GM23338 (cell line): ENCODE measurements at regions not wholly inside any gene's neighbourhood (a gene's known extent, or its start where the extent isn't known, plus 50 kb on each side); places are given as distances from the start of the nearest gene placed in this dataset.

Experiments used
- ATAC-seq: fragments of 200-7000 bp; cut with Tn5 transposase; 3 replicates; pipeline ENCODE4 v1.9.1; 2020
- DNase-seq: peaks from one replicate; pipeline ENCODE4 v3.0.0-alpha.2; 2015; ENCODE audit warnings: low spot score
- H2AFZ ChIP-seq: fragments of 200-600 bp; sonication (generic); 2 replicates; pipeline ENCODE4 v1.8.0; 2016; ENCODE audit warnings: antibody characterized with exemption, mild to moderate bottlenecking, moderate library complexity
- H3F3A ChIP-seq: fragments of 200-600 bp; sonication (generic); replicated peaks from 2 replicates; pipeline ENCODE4 v1.8.0; 2017; ENCODE audit warnings: antibody characterized with exemption, mixed run types, low read depth
- H3K27ac ChIP-seq: fragments of 200-600 bp; sonication (generic); 2 replicates; pipeline ENCODE4 v1.6.1; 2016; ENCODE audit warnings: low read depth
- H3K27me3 ChIP-seq: fragments of 200-600 bp; sonication (generic); 2 replicates; pipeline ENCODE4 v1.8.0; 2016; ENCODE audit warnings: mild to moderate bottlenecking, mixed run types, moderate library complexity; ENCODE audit not compliant: insufficient read depth
- H3K36me3 ChIP-seq: fragments of 200-600 bp; sonication (generic); 2 replicates; pipeline ENCODE4 v1.8.0; 2016; ENCODE audit warnings: mild to moderate bottlenecking; ENCODE audit not compliant: insufficient read depth
- H3K4me1 ChIP-seq: fragments of 200-600 bp; sonication (generic); 2 replicates; pipeline ENCODE4 v1.8.0; 2016; ENCODE audit warnings: mild to moderate bottlenecking, moderate library complexity; ENCODE audit not compliant: insufficient read depth
- H3K4me2 ChIP-seq: fragments of 200-600 bp; sonication (generic); 2 replicates; pipeline ENCODE4 v1.7.1; 2017; ENCODE audit warnings: mixed run types
- H3K4me3 ChIP-seq: fragments of 200-600 bp; sonication (generic); 2 replicates; pipeline ENCODE4 v1.6.1; 2016; ENCODE audit warnings: mixed run types
- H3K79me2 ChIP-seq: fragments of 200-600 bp; sonication (generic); replicated peaks from 2 replicates; pipeline ENCODE4 v1.8.0; 2017; ENCODE audit warnings: mild to moderate bottlenecking; ENCODE audit not compliant: insufficient read depth
- H3K9me2 ChIP-seq: fragments of 200-600 bp; sonication (generic); 2 replicates; pipeline ENCODE4 v1.8.0; 2017; ENCODE audit not compliant: insufficient read depth
- H4K20me1 ChIP-seq: fragments of 200-600 bp; sonication (generic); replicated peaks from 2 replicates; pipeline ENCODE4 v1.8.0; 2017; ENCODE audit warnings: mild to moderate bottlenecking; ENCODE audit not compliant: insufficient read depth
- H3K27ac Mint-ChIP-seq: 2 replicates; pipeline ENCODE4 v1.8.0; 2020; ENCODE audit warnings: inconsistent platforms, mild to moderate bottlenecking, moderate library complexity, mixed read lengths
- H3K27me3 Mint-ChIP-seq: 3 replicates; pipeline ENCODE4 v1.8.0; 2022; ENCODE audit warnings: low read depth, mild to moderate bottlenecking, moderate library complexity, mixed read lengths, inconsistent platforms; ENCODE audit not compliant: insufficient read depth, poor library complexity
- H3K36me3 Mint-ChIP-seq: 3 replicates; pipeline ENCODE4 v1.8.0; 2021; ENCODE audit warnings: low read depth, mild to moderate bottlenecking, inconsistent platforms, moderate library complexity, mixed read lengths
- H3K4me1 Mint-ChIP-seq: 3 replicates; pipeline ENCODE4 v1.8.0; 2020; ENCODE audit warnings: mild to moderate bottlenecking, inconsistent platforms, mixed read lengths
- H3K4me3 Mint-ChIP-seq: 3 replicates; pipeline ENCODE4 v1.8.0; 2021; ENCODE audit warnings: moderate library complexity, mild to moderate bottlenecking, inconsistent platforms, mixed read lengths
- H3K9me3 Mint-ChIP-seq: 3 replicates; pipeline ENCODE4 v1.8.0; 2020; ENCODE audit warnings: moderate library complexity, mild to moderate bottlenecking, inconsistent platforms, mixed read lengths
- CREB1 ChIP-seq: fragments of 250-450 bp; sonication (Bioruptor Pico); IDR thresholded peaks from 2 replicates; pipeline ENCODE4 v1.5.0; 2020; ENCODE audit warnings: low read depth, mild to moderate bottlenecking, moderate library complexity
- EZH2 ChIP-seq: fragments of 200-600 bp; sonication (generic); IDR thresholded peaks from one replicate; pipeline ENCODE4 v1.8.0; 2017; ENCODE audit warnings: antibody characterized with exemption, mild to moderate bottlenecking, low read depth; ENCODE audit not compliant: unreplicated experiment
- EZH2phosphoT487 ChIP-seq: fragments of 200-600 bp; sonication (generic); IDR thresholded peaks from one replicate; pipeline ENCODE4 v1.8.1; 2018; ENCODE audit warnings: antibody characterized with exemption; ENCODE audit not compliant: unreplicated experiment
- JUNB ChIP-seq: IDR thresholded peaks from one replicate; pipeline ENCODE4 v1.6.1; 2016; ENCODE audit warnings: antibody characterized with exemption; ENCODE audit not compliant: unreplicated experiment
- NANOG ChIP-seq: IDR thresholded peaks from 2 replicates; pipeline ENCODE4 v1.6.1; 2016; ENCODE audit warnings: antibody characterized with exemption, borderline replicate concordance
- POLR2AphosphoS5 ChIP-seq: IDR thresholded peaks from 2 replicates; pipeline ENCODE4 v1.6.1; 2016; ENCODE audit warnings: antibody characterized with exemption, low read depth
- STAT1 ChIP-seq: IDR thresholded peaks from one replicate; pipeline ENCODE4 v1.6.1; 2016; ENCODE audit warnings: antibody characterized with exemption; ENCODE audit not compliant: unreplicated experiment
- ZNF114 ChIP-seq: fragments of 250-450 bp; sonication (Bioruptor Pico); IDR thresholded peaks from 2 replicates; pipeline ENCODE4 v1.5.0; 2020; ENCODE audit warnings: mild to moderate bottlenecking, moderate library complexity
- ZNF331 ChIP-seq: fragments of 250-450 bp; sonication (Bioruptor Pico); IDR thresholded peaks from 2 replicates; pipeline ENCODE4 v1.5.0; 2020; ENCODE audit warnings: low read depth, mild to moderate bottlenecking, moderate library complexity
- ZNF462 ChIP-seq: fragments of 250-450 bp; sonication (Bioruptor Pico); IDR thresholded peaks from 2 replicates; pipeline ENCODE4 v1.5.0; 2020; ENCODE audit warnings: mild to moderate bottlenecking, moderate library complexity
- TF ChIP-seq, protein P1 (sequence below): IDR thresholded peaks from 2 replicates; pipeline ENCODE4 v1.6.1; 2016; ENCODE audit warnings: antibody characterized with exemption
- TF ChIP-seq, protein P2 (sequence below): IDR thresholded peaks from one replicate; pipeline ENCODE4 v1.6.1; 2018; ENCODE audit warnings: antibody characterized with exemption; ENCODE audit not compliant: unreplicated experiment

- Histone ChIP-seq H3K36me3 (no peaks in the 10 kb centered on the region), H3K4me1 (peaks cover 20% of the 10 kb centered on the region), H3K9me2 (peaks cover 4% of the 10 kb centered on the region; the same call in 1 of the 2 replicates), H2AFZ (no peak overlapping the region), H3K27ac (no peak overlapping the region), H4K20me1 (no peaks in the 10 kb centered on the region), H3K79me2 (no peaks in the 10 kb centered on the region), H3K27me3 (no peaks in the 10 kb centered on the region), H3K4me3 (no peak overlapping the region), H3F3A (no peaks in the 10 kb centered on the region), H3K4me2 (no peak overlapping the region)
- Mint-ChIP-seq H3K4me3 (no peak overlapping the region), H3K9me3 (no peaks in the 10 kb centered on the region), H3K27ac (peak overlapping the region; percentile 17; the same call in 1 of the 2 replicates), H3K4me1 (peaks cover 29% of the 10 kb centered on the region; the same call in 2 of the 3 replicates), H3K27me3 (peaks cover 3% of the 10 kb centered on the region), H3K36me3 (no peaks in the 10 kb centered on the region)
- TF ChIP-seq ZNF114 (CRISPR knock-in tag) = no peak
- no peak for TF ChIP-seq NANOG
- TF ChIP-seq EZH2 = no peak
- no peak for TF ChIP-seq CREB1 (CRISPR knock-in tag)
- TF ChIP-seq, protein P1, sequence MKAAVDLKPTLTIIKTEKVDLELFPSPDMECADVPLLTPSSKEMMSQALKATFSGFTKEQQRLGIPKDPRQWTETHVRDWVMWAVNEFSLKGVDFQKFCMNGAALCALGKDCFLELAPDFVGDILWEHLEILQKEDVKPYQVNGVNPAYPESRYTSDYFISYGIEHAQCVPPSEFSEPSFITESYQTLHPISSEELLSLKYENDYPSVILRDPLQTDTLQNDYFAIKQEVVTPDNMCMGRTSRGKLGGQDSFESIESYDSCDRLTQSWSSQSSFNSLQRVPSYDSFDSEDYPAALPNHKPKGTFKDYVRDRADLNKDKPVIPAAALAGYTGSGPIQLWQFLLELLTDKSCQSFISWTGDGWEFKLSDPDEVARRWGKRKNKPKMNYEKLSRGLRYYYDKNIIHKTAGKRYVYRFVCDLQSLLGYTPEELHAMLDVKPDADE = no peak
- no peak for DNase-seq
- ATAC-seq = no peak
Observed at GRCh38 chr7:51882412-51882811, 565.8 kb upstream of the COBL start.

DNA sequence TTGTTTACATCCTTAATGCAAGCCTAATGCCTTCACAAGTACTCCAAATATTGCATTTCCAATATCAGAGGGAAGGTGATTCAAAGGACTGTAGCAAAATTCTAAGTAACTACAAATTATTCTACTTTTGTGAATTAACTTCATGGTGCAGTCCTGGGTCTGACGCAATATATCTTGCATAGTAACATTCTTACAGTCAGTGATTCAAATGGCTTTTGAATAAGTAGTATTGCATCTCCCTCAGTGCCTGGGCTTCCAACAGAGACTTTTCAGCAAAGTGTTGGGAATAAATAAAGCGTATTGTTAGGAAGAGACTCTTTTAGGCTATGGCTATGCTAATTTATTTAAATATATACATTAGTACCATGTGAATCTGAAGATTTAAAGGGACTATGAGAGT lies 564.7 kb upstream of the COBL start:
- Histone ChIP-seq H3F3A (no peaks in the 10 kb centered on the region), H3K4me3 (no peak overlapping the region), H2AFZ (peak overlapping the region; percentile 56; the same call in 1 of the 2 replicates), H3K36me3 (no peaks in the 10 kb centered on the region), H3K9me2 (peaks cover 4% of the 10 kb centered on the region; the same call in 1 of the 2 replicates), H3K27ac (no peak overlapping the region), H3K27me3 (no peaks in the 10 kb centered on the region), H4K20me1 (no peaks in the 10 kb centered on the region), H3K4me1 (peaks cover 20% of the 10 kb centered on the region), H3K79me2 (no peaks in the 10 kb centered on the region), H3K4me2 (peak overlapping the region; percentile 15; the same call in 1 of the 2 replicates)
- DNase-seq (no peak), ATAC-seq (peak; percentile 36; the same call in 1 of the 3 replicates)
- Mint-ChIP-seq H3K9me3 (no peaks in the 10 kb centered on the region), H3K4me1 (peaks cover 29% of the 10 kb centered on the region; the same call in 2 of the 3 replicates), H3K4me3 (no peak overlapping the region), H3K36me3 (no peaks in the 10 kb centered on the region), H3K27me3 (peaks cover 3% of the 10 kb centered on the region), H3K27ac (0 out of 2 replicates have a peak overlapping the region, but pooled peaks have one; percentile 30)
- TF ChIP-seq ZNF114 (CRISPR knock-in tag) = no peak
- no peak for TF ChIP-seq STAT1
- no peak for TF ChIP-seq ZNF331 (CRISPR knock-in tag)
- TF ChIP-seq ZNF462 (CRISPR knock-in tag) = no peak
- no peak for TF ChIP-seq EZH2
- TF ChIP-seq, protein P2, sequence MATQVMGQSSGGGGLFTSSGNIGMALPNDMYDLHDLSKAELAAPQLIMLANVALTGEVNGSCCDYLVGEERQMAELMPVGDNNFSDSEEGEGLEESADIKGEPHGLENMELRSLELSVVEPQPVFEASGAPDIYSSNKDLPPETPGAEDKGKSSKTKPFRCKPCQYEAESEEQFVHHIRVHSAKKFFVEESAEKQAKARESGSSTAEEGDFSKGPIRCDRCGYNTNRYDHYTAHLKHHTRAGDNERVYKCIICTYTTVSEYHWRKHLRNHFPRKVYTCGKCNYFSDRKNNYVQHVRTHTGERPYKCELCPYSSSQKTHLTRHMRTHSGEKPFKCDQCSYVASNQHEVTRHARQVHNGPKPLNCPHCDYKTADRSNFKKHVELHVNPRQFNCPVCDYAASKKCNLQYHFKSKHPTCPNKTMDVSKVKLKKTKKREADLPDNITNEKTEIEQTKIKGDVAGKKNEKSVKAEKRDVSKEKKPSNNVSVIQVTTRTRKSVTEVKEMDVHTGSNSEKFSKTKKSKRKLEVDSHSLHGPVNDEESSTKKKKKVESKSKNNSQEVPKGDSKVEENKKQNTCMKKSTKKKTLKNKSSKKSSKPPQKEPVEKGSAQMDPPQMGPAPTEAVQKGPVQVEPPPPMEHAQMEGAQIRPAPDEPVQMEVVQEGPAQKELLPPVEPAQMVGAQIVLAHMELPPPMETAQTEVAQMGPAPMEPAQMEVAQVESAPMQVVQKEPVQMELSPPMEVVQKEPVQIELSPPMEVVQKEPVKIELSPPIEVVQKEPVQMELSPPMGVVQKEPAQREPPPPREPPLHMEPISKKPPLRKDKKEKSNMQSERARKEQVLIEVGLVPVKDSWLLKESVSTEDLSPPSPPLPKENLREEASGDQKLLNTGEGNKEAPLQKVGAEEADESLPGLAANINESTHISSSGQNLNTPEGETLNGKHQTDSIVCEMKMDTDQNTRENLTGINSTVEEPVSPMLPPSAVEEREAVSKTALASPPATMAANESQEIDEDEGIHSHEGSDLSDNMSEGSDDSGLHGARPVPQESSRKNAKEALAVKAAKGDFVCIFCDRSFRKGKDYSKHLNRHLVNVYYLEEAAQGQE = no peak
- TF ChIP-seq NANOG = no peak
- TF ChIP-seq POLR2AphosphoS5 = no peak
- no peak for TF ChIP-seq EZH2phosphoT487
- no peak for TF ChIP-seq JUNB
